ENCODE measurements at regions not wholly inside any gene's neighbourhood (a gene's known extent, or its start where the extent isn't known, plus 50 kb on each side); places are given as distances from the start of the nearest gene placed in this dataset.

- H3K9me1 ChIP-seq (ENCODE audit: control insufficient read depth, insufficient read depth, low read length) = no peaks in the 10 kb centered on the region
- CTCF ChIA-PET (ENCODE audit: low intra/inter-chr PET ratio) = no interaction called here
- TF ChIP-seq SIX5 (IDR thresholded peaks at IDR 0.05; ENCODE audit: borderline replicate concordance in 1 of 2, insufficient read depth in 1 of 2, low read depth in 1 of 2, low read length in 2 of 2) = no peak
- TF ChIP-seq KLF10 (CRISPR knock-in tag; IDR thresholded peaks at IDR 0.05) = no peak
- no peak for TF ChIP-seq SRSF3 (IDR thresholded peaks at IDR 0.05; ENCODE audit: insufficient read depth, low read length)
- no peak for TF ChIP-seq ZNF764 (CRISPR knock-in tag; IDR thresholded peaks at IDR 0.05; ENCODE audit: low read depth)
- no peak for TF ChIP-seq RCOR1 (IDR thresholded peaks at IDR 0.05; ENCODE audit: borderline replicate concordance in 1 of 2, low read depth in 2 of 2, low read length in 2 of 2)
- no peak for TF ChIP-seq ZNF785 (CRISPR knock-in tag; IDR thresholded peaks at IDR 0.05)
- no peak for TF ChIP-seq ZNF408 (CRISPR knock-in tag; IDR thresholded peaks at IDR 0.05; ENCODE audit: low read depth)
- no peak for TF ChIP-seq RFX1 (IDR thresholded peaks at IDR 0.05)
- TF ChIP-seq HLTF (IDR thresholded peaks at IDR 0.05) = no peak
- no peak for TF ChIP-seq TBL1XR1 (IDR thresholded peaks at IDR 0.05; ENCODE audit: low read length in 2 of 2)
- TF ChIP-seq RBFOX2 (IDR thresholded peaks at IDR 0.05; ENCODE audit: low read depth, low read length) = no peak
- TF ChIP-seq HDAC2 (IDR thresholded peaks at IDR 0.05) = no peak
- no peak for TF ChIP-seq BRCA1 (IDR thresholded peaks at IDR 0.05)
- no peak for TF ChIP-seq BRCA1 (CRISPR knock-in tag; IDR thresholded peaks at IDR 0.05)
- no peak for TF ChIP-seq SMAD2 (IDR thresholded peaks at IDR 0.05; ENCODE audit: low read depth, low read length)
- TF ChIP-seq SUPT5H (IDR thresholded peaks at IDR 0.05) = no peak
- TF ChIP-seq E2F3 (CRISPR knock-in tag; IDR thresholded peaks at IDR 0.05) = no peak
- TF ChIP-seq OTX1 (CRISPR knock-in tag; IDR thresholded peaks at IDR 0.05) = no peak
- no peaks in the 10 kb centered on the region for H4K20me1 ChIP-seq (replicated peaks; ENCODE audit: control insufficient read depth, insufficient read depth, low read length)
- H3K27me3 ChIP-seq (ENCODE audit: control insufficient read depth in 2 of 2, insufficient read depth in 2 of 2, low read length in 2 of 2) = no peaks in the 10 kb centered on the region
- no peaks in the 10 kb centered on the region for H3K79me2 ChIP-seq (ENCODE audit: control insufficient read depth, insufficient read depth, low read length)
- no peak for DNase-seq (ENCODE audit: extremely low read depth in 1 of 4, low spot score in 3 of 4)
- no peak overlapping the region for H3K9ac ChIP-seq (ENCODE audit: insufficient read depth in 1 of 2, low read depth in 2 of 2, low read length in 2 of 2)
- no peaks in the 10 kb centered on the region for H3K9me3 ChIP-seq (replicated peaks; ENCODE audit: control insufficient read depth, insufficient read depth, low read depth, low read length)
- POLR2A ChIA-PET = no interaction called here
- no peak overlapping the region for H3K4me2 ChIP-seq (ENCODE audit: insufficient read depth, low read length)
- intact Hi-C loops (cut with micrococcal nuclease) = no loop called here
- H3K4me1 ChIP-seq (replicated peaks in 1 of 2; ENCODE audit: control insufficient read depth in 2 of 2, insufficient read depth in 2 of 2, low read length in 2 of 2) = no peaks in the 10 kb centered on the region
- no peak overlapping the region for H3K4me3 ChIP-seq
- H3K36me3 ChIP-seq (ENCODE audit: control insufficient read depth, insufficient read depth, low read length) = no peaks in the 10 kb centered on the region
- H3K27ac ChIP-seq (ENCODE audit: extremely low read depth, low read depth, low read length) = no peak overlapping the region
- 7% methylated on average over 3 of the region's 7 CpGs for WGBS (ENCODE audit: insufficient coverage, low coverage, missing lambda C conversion rate)
- no peak overlapping the region for H2AFZ ChIP-seq (ENCODE audit: low read depth, low read length)
- no peak for FAIRE-seq
- in situ Hi-C loops (cut with MboI) = no loop called here
- ATAC-seq = no peak
- no TSS peak for BruUV-seq (replicated peaks)
Measured at GRCh38 chr13:68232351-68233130, 1002.4 kb upstream of the PCDH9 start.

Measured in K562 (cell line).